AG04450 (cell line): ENCODE measurements at regions not wholly inside any gene's neighbourhood (a gene's known extent, or its start where the extent isn't known, plus 50 kb on each side); places are given as distances from the start of the nearest gene placed in this dataset.

Experiments
- CTCF ChIA-PET: fragments of 300-600, 350-600 bp; formaldehyde crosslinking; extraction: SDS; loops from one replicate; lab custom pipeline; 2022; ENCODE audit warnings: antibody characterized with exemption, inconsistent platforms; lab: Charles Lee
- POLR2A ChIA-PET: fragments of 350-600 bp; formaldehyde crosslinking; extraction: SDS; loops from one replicate; lab custom pipeline; 2021; ENCODE audit warnings: antibody characterized with exemption, inconsistent platforms; lab: Yijun Ruan, JAX
- DNase-seq: peaks from one replicate; pipeline ENCODE4 v3.0.0-alpha.2; 2011; ENCODE audit warnings: low read depth, low spot score
- H3K27ac ChIP-seq: one replicate; pipeline ENCODE4 v1.5.1; 2012; ENCODE audit warnings: low read depth, low read length, control low read depth
- H3K27me3 ChIP-seq: one replicate; pipeline ENCODE4 v1.6.0; 2012; ENCODE audit warnings: low read length; ENCODE audit not compliant: control insufficient read depth, insufficient read depth
- H3K4me3 ChIP-seq: 2 replicates; pipeline ENCODE4 v1.5.1; 2011; ENCODE audit warnings: mild to moderate bottlenecking, low read depth, low read length, control low read depth
- H3K9me3 ChIP-seq: 2 replicates; pipeline ENCODE4 v1.5.1; 2012; ENCODE audit warnings: low read length; ENCODE audit not compliant: control insufficient read depth, insufficient read depth
- TF ChIP-seq, protein P1 (sequence below): IDR thresholded peaks from 2 replicates; pipeline ENCODE4 v1.5.1; 2011; ENCODE audit warnings: low read depth, low read length, control low read depth, inconsistent platforms

DNA sequence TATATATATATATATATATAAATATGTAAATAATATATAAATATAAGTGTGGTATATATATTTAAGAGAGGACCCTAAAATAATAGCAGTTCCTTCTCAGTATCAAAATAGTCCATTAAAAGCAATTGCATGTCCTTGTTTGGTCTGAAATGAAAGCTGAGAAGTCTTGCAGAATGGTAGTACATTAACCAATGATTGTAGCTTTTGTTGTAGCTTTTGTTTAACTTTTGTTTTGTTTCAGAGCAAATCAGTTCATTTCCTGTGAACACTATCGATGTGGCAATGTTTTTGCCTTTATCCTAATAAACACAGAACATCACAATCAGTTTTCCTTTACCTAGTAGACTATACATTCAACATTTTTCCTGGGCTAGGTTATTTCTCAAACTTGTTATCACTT is 1256.2 kb upstream of the SPRY2 start:
- ChIA-PET CTCF (no interaction called here), POLR2A (no interaction called here)
- DNase-seq = no peak
- Histone ChIP-seq H3K9me3 (peaks cover 6% of the 10 kb centered on the region), H3K27ac (no peak overlapping the region), H3K4me3 (no peak overlapping the region), H3K27me3 (no peaks in the 10 kb centered on the region)
- TF ChIP-seq, protein P1, sequence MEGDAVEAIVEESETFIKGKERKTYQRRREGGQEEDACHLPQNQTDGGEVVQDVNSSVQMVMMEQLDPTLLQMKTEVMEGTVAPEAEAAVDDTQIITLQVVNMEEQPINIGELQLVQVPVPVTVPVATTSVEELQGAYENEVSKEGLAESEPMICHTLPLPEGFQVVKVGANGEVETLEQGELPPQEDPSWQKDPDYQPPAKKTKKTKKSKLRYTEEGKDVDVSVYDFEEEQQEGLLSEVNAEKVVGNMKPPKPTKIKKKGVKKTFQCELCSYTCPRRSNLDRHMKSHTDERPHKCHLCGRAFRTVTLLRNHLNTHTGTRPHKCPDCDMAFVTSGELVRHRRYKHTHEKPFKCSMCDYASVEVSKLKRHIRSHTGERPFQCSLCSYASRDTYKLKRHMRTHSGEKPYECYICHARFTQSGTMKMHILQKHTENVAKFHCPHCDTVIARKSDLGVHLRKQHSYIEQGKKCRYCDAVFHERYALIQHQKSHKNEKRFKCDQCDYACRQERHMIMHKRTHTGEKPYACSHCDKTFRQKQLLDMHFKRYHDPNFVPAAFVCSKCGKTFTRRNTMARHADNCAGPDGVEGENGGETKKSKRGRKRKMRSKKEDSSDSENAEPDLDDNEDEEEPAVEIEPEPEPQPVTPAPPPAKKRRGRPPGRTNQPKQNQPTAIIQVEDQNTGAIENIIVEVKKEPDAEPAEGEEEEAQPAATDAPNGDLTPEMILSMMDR = no peak

DNA sequence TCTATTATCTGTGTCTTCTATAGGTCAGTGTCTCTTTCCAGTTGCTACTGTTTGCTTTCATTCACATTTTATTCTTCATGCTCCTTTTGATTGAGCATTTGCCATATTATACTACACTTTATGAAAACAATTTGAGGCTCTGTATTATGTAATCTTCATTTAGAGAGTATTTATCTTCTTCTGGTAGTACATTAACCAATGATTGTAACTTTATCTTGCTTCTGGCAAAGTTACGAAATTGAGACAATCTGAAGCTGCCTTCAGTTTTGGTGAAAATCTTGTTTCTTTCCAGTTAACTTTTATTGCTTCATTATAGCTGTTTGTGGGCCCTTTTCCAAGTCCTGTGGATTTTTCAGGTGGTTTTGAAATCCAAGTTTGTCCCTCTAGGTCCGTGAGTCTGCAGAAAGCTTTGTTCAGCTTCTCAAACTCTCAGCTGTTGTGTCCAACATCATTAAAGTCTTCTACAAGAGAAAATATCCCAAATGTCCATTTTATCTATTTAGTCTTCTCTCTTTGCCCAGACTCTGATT is 1255.4 kb upstream of the SPRY2 start:
- TF ChIP-seq, protein P1 = no peak
- no peak for DNase-seq
- H3K9me3 ChIP-seq = peaks cover 10% of the 10 kb centered on the region
- H3K4me3 ChIP-seq = no peak overlapping the region
- POLR2A ChIA-PET = no interaction called here
- no peak overlapping the region for H3K27ac ChIP-seq
- CTCF ChIA-PET = no interaction called here
- H3K27me3 ChIP-seq = no peaks in the 10 kb centered on the region

DNA sequence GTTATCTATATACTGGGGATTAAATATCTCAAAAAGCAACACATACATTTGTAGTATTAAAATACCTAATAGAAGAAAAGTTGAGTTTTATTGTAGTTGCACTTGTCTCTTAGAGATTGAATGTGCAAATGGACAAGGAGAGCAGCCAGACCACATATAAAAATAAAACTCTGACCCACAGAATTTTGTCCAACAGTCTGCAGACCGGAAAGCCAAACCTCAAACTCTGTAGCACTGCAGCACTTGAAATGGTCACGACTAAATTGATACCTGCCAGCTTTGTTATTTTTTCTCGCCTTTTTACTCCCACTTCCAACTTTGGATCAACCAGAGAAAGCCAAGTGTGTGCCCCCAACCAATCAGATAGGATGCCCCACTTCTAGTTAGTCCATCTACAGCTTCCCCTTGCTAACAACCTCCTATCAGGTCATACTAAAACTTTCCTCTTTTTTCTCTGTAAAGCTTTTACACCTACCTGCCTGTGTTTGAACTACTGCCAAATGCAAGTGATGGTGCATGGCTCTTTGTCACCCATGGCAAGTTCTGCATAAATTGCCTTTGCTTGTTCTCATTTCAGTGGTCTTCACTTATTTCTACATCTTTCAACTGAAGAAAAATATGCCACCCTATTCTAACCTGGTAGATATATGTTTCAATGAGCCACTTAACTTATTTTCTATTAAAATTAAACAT is 1250.7 kb upstream of the SPRY2 start:
- POLR2A ChIA-PET = no interaction called here
- Histone ChIP-seq H3K4me3 (no peak overlapping the region), H3K27me3 (no peaks in the 10 kb centered on the region), H3K27ac (no peak overlapping the region), H3K9me3 (peaks cover 8% of the 10 kb centered on the region)
- CTCF ChIA-PET = no interaction called here
- TF ChIP-seq, protein P1 = no peak
- DNase-seq = no peak

DNA sequence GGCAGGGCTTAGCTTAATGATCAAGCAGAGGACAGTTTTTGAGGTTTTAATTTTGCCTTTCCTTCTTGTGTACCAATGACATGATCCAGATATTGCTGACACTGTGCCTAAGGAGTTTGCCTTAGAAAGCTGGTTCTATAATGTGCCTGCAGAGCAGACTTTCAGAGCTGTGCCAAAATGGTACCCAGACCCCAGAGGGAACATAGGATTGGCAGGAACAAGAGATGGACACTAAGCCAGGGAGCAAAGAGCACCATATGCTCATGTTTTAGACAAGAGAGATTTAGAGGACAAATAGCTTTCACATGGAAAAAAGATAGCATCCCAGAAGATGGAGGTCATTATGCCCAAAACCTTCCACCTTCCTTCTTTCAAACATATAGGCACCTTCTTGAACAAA is 1241.5 kb upstream of the SPRY2 start:
- Histone ChIP-seq H3K27me3 (no peaks in the 10 kb centered on the region), H3K27ac (no peak overlapping the region), H3K9me3 (no peaks in the 10 kb centered on the region), H3K4me3 (no peak overlapping the region)
- TF ChIP-seq, protein P1 = no peak
- CTCF ChIA-PET = no interaction called here
- POLR2A ChIA-PET = no interaction called here
- no peak for DNase-seq

DNA sequence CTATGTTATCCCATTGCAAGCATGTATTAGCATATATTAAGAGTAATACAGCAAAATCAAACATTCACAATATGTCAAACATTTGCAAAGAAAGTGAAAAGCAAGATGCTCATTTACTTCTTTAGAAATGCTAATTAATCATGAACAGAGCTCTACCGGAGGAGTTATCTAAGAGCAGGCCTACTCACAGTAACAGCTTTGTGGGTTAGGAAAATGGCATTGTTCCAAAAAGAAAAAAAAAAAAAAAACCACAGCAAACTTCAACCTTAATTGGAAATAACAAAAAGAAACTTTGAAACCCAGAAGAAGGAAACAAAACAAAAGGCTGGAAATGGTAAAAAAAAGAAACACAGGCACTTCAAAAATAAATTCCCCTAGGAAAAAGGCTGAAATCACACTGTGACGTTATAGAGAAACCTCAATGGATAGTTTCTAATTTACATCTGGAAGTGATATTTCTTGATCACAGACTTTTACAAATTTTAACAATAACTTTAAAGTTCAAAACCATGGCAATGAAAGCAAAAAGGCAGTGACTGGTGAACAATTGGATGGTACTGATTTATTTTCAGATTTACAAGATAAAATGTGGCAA is 1236.8 kb upstream of the SPRY2 start:
- peaks cover 8% of the 10 kb centered on the region; the same call in 1 of the 2 replicates for H3K9me3 ChIP-seq
- no peak overlapping the region for H3K4me3 ChIP-seq
- no peak overlapping the region for H3K27ac ChIP-seq
- DNase-seq = no peak
- H3K27me3 ChIP-seq = no peaks in the 10 kb centered on the region
- TF ChIP-seq, protein P1 = no peak
- ChIA-PET POLR2A (no interaction called here), CTCF (no interaction called here)
